Rectal smooth muscle tissue (tissue), 1 donor: ENCODE measurements at regions not wholly inside any gene's neighbourhood (a gene's known extent, or its start where the extent isn't known, plus 50 kb on each side); places are given as distances from the start of the nearest gene placed in this dataset.
"Not testable (repeated sequence)": the region's sequence is repeated elsewhere in the genome, so short reads cannot be mapped to it uniquely, and the experiment has no call there.

Experiments
- H3K27ac ChIP-seq: one replicate; pipeline ENCODE4 v1.7.0; 2013; ENCODE audit warnings: low read depth, low read length, inconsistent platforms
- H3K27me3 ChIP-seq: one replicate; pipeline ENCODE4 v1.7.0; 2013; ENCODE audit warnings: low read length; ENCODE audit not compliant: control insufficient read depth, insufficient read depth
- H3K36me3 ChIP-seq: one replicate; pipeline ENCODE4 v1.7.0; 2013; ENCODE audit warnings: low read length; ENCODE audit not compliant: control insufficient read depth, insufficient read depth
- H3K4me1 ChIP-seq: one replicate; pipeline ENCODE4 v1.7.0; 2013; ENCODE audit warnings: low read length; ENCODE audit not compliant: control insufficient read depth, insufficient read depth
- H3K4me3 ChIP-seq: one replicate; pipeline ENCODE4 v1.7.0; 2013; ENCODE audit warnings: low read length
- H3K9ac ChIP-seq: one replicate; pipeline ENCODE4 v1.7.0; 2013; ENCODE audit warnings: low read length

- no peak overlapping the region for H3K27ac ChIP-seq
- H3K4me1 ChIP-seq: no peaks in the 10 kb centered on the region
- H3K9ac ChIP-seq: no peak overlapping the region
- no peak overlapping the region for H3K4me3 ChIP-seq
- no peaks in the 10 kb centered on the region for H3K36me3 ChIP-seq
- H3K27me3 ChIP-seq: no peaks in the 10 kb centered on the region
Observed at GRCh38 chr6:2360126-2360525, 114.7 kb upstream of the GMDS start.

GRCh38 chr6:2355150-2355549 lies 109.7 kb upstream of the GMDS start:
- Histone ChIP-seq H3K27me3 (no peaks in the 10 kb centered on the region), H3K36me3 (no peaks in the 10 kb centered on the region), H3K9ac (no peak overlapping the region), H3K27ac (no peak overlapping the region), H3K4me1 (no peaks in the 10 kb centered on the region), H3K4me3 (no peak overlapping the region)

GRCh38 chr6:2354138-2354491 lies 108.7 kb upstream of the GMDS start:
- Histone ChIP-seq H3K36me3 (no peaks in the 10 kb centered on the region), H3K9ac (no peak overlapping the region), H3K4me3 (no peak overlapping the region), H3K4me1 (no peaks in the 10 kb centered on the region), H3K27ac (no peak overlapping the region), H3K27me3 (no peaks in the 10 kb centered on the region)

- Histone ChIP-seq H3K4me3 (no peak overlapping the region), H3K9ac (no peak overlapping the region), H3K4me1 (no peaks in the 10 kb centered on the region), H3K27me3 (no peaks in the 10 kb centered on the region), H3K36me3 (no peaks in the 10 kb centered on the region), H3K27ac (no peak overlapping the region)
Observed at GRCh38 chr6:2353412-2354137, 108.2 kb upstream of the GMDS start.

GRCh38 chr6:2351807-2352431 lies 106.5 kb upstream of the GMDS start:
- H3K27me3 ChIP-seq: no peaks in the 10 kb centered on the region
- H3K4me3 ChIP-seq: no peak overlapping the region
- no peak overlapping the region for H3K27ac ChIP-seq
- no peaks in the 10 kb centered on the region for H3K36me3 ChIP-seq
- no peaks in the 10 kb centered on the region for H3K4me1 ChIP-seq
- no peak overlapping the region for H3K9ac ChIP-seq

GRCh38 chr6:2351090-2351489 lies 105.7 kb upstream of the GMDS start:
- Histone ChIP-seq H3K27ac (no peak overlapping the region), H3K27me3 (no peaks in the 10 kb centered on the region), H3K4me1 (no peaks in the 10 kb centered on the region), H3K4me3 (no peak overlapping the region), H3K9ac (no peak overlapping the region), H3K36me3 (no peaks in the 10 kb centered on the region)

GRCh38 chr6:2346078-2346477 lies 100.7 kb upstream of the GMDS start:
- no peaks in the 10 kb centered on the region for H3K4me1 ChIP-seq
- no peak overlapping the region for H3K4me3 ChIP-seq
- no peaks in the 10 kb centered on the region for H3K27me3 ChIP-seq
- H3K36me3 ChIP-seq: no peaks in the 10 kb centered on the region
- H3K27ac ChIP-seq: no peak overlapping the region
- no peak overlapping the region for H3K9ac ChIP-seq

- Histone ChIP-seq H3K36me3 (no peaks in the 10 kb centered on the region), H3K27ac (no peak overlapping the region), H3K9ac (no peak overlapping the region), H3K4me3 (no peak overlapping the region), H3K4me1 (no peaks in the 10 kb centered on the region), H3K27me3 (no peaks in the 10 kb centered on the region)
Observed at GRCh38 chr6:2344319-2344905, 99.0 kb upstream of the GMDS start.

- no peak overlapping the region for H3K27ac ChIP-seq
- H3K9ac ChIP-seq: no peak overlapping the region
- H3K36me3 ChIP-seq: peaks cover 3% of the 10 kb centered on the region
- H3K4me3 ChIP-seq: no peak overlapping the region
- no peaks in the 10 kb centered on the region for H3K4me1 ChIP-seq
- no peaks in the 10 kb centered on the region for H3K27me3 ChIP-seq
Observed at GRCh38 chr6:2327591-2327990, 82.2 kb upstream of the GMDS start.

- H3K4me1 ChIP-seq: no peaks in the 10 kb centered on the region
- H3K9ac ChIP-seq: no peak overlapping the region
- H3K36me3 ChIP-seq: peaks cover 3% of the 10 kb centered on the region
- H3K27me3 ChIP-seq: no peaks in the 10 kb centered on the region
- no peak overlapping the region for H3K4me3 ChIP-seq
- no peak overlapping the region for H3K27ac ChIP-seq
Observed at GRCh38 chr6:2324166-2324953, 79.0 kb upstream of the GMDS start.

GRCh38 chr6:2317498-2317897 lies 72.1 kb upstream of the GMDS start:
- not testable (repeated sequence) for H3K27ac ChIP-seq, H3K36me3 ChIP-seq, H3K27me3 ChIP-seq, H3K4me1 ChIP-seq, H3K9ac ChIP-seq, H3K4me3 ChIP-seq

- Histone ChIP-seq H3K4me1 (no peaks in the 10 kb centered on the region), H3K27ac (no peak overlapping the region), H3K27me3 (no peaks in the 10 kb centered on the region), H3K9ac (no peak overlapping the region), H3K36me3 (no peaks in the 10 kb centered on the region), H3K4me3 (no peak overlapping the region)
Observed at GRCh38 chr6:2314641-2315040, 69.2 kb upstream of the GMDS start.
